Type B pancreatic cell (in vitro differentiated cells): ENCODE measurements at regions not wholly inside any gene's neighbourhood (a gene's known extent, or its start where the extent isn't known, plus 50 kb on each side); places are given as distances from the start of the nearest gene placed in this dataset.

ENCODE experiments used
- DNase-seq: peaks from one replicate; pipeline ENCODE4 v3.0.0; 2021; ENCODE audit warnings: mixed read lengths; ENCODE audit not compliant: unreplicated experiment; ENCODE audit errors: extremely low spot score
- H3K27ac Mint-ChIP-seq: 2 replicates; pipeline ENCODE4 v1.8.0; 2021; ENCODE audit warnings: mild to moderate bottlenecking, mixed read lengths
- H3K27me3 Mint-ChIP-seq: 2 replicates; pipeline ENCODE4 v1.8.0; 2021; ENCODE audit warnings: mixed read lengths
- H3K36me3 Mint-ChIP-seq: 2 replicates; pipeline ENCODE4 v1.8.0; 2021; ENCODE audit warnings: mixed read lengths
- H3K4me1 Mint-ChIP-seq: one replicate; pipeline ENCODE4 v1.8.0; 2021; ENCODE audit warnings: mixed read lengths; ENCODE audit not compliant: unreplicated experiment
- H3K4me3 Mint-ChIP-seq: 2 replicates; pipeline ENCODE4 v1.8.0; 2021; ENCODE audit warnings: mild to moderate bottlenecking, mixed read lengths
- H3K9me3 Mint-ChIP-seq: 2 replicates; pipeline ENCODE4 v1.8.0; 2021; ENCODE audit warnings: mixed read lengths
- TF ChIP-seq, protein P1 (sequence below): fragments of 200-600 bp; sonication (generic); conservative IDR thresholded peaks from 2 replicates; pipeline ENCODE4 v1.5.0; 2021; ENCODE audit warnings: antibody characterized with exemption, mild to moderate bottlenecking

DNA sequence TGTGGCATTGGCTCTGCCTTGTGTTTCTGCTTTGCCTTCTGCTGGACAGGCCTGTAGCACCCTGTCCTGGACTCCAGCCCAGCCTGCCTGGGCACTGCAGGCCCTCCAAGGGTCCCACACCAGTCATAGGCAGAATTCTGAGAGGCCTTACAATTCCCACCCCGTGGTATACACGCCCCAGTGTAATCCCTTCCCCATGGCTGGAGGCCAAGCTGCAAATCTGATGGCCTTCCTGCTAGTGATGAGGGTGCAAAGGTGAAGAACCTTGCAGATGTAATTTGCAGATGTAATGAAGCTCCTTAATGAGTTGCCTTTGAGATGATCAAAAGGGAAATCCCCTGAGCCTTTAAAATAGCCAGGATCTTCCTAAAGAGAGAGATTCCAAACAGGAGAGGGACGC lies 325.1 kb upstream of the ZNF32 start:
- no peak for DNase-seq
- TF ChIP-seq, protein P1, sequence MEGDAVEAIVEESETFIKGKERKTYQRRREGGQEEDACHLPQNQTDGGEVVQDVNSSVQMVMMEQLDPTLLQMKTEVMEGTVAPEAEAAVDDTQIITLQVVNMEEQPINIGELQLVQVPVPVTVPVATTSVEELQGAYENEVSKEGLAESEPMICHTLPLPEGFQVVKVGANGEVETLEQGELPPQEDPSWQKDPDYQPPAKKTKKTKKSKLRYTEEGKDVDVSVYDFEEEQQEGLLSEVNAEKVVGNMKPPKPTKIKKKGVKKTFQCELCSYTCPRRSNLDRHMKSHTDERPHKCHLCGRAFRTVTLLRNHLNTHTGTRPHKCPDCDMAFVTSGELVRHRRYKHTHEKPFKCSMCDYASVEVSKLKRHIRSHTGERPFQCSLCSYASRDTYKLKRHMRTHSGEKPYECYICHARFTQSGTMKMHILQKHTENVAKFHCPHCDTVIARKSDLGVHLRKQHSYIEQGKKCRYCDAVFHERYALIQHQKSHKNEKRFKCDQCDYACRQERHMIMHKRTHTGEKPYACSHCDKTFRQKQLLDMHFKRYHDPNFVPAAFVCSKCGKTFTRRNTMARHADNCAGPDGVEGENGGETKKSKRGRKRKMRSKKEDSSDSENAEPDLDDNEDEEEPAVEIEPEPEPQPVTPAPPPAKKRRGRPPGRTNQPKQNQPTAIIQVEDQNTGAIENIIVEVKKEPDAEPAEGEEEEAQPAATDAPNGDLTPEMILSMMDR, result no peak
- H3K4me1 Mint-ChIP-seq, result peaks cover 3% of the 10 kb centered on the region
- peaks cover 29% of the 10 kb centered on the region for H3K27me3 Mint-ChIP-seq
- no peaks in the 10 kb centered on the region for H3K36me3 Mint-ChIP-seq
- H3K4me3 Mint-ChIP-seq, result no peak overlapping the region
- no peak overlapping the region for H3K27ac Mint-ChIP-seq
- no peaks in the 10 kb centered on the region for H3K9me3 Mint-ChIP-seq

DNA sequence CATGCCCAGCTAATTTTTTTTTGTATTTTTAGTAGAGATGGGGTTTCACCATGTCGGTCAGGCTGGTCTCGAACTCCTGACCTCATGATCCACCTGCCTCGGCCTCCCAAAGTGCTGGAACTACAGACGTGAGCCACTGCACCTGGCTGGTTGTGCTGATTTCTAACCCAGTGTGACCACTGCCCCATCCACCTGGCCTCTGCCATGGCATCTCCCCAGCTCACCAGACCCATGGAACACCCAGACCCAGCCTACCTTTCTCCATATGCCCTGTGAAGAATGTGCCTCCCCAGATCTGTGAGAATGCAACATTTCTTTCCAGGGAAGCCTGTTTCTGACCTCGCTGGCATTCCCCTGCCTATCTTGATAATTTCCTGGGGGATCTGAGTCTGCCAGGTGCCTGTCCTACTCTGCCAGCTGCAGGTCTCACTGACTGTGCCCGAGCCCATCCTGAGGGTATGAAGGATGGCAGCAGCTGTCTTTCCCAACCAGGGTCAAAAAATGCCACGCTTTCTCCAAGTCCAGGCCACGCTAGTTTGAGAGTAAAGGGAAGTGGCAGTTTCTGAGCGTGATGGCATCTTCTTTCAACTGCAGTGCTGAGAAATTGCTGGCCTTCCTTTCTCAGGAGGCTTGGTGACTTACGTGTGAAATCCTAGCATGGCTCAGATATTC lies 324.4 kb upstream of the ZNF32 start:
- no peaks in the 10 kb centered on the region for H3K36me3 Mint-ChIP-seq

GRCh38 chr10:43971981-43972380 lies 323.3 kb upstream of the ZNF32 start:
- peaks cover under 1% of the 10 kb centered on the region for H3K4me1 Mint-ChIP-seq
- peaks cover 45% of the 10 kb centered on the region for H3K27me3 Mint-ChIP-seq
- H3K36me3 Mint-ChIP-seq, result no peaks in the 10 kb centered on the region
- H3K27ac Mint-ChIP-seq, result no peak overlapping the region
- TF ChIP-seq, protein P1, result no peak
- no peak for DNase-seq
- no peaks in the 10 kb centered on the region for H3K9me3 Mint-ChIP-seq
- no peak overlapping the region for H3K4me3 Mint-ChIP-seq

More for the DNA sequence above, 324.4 kb upstream of the ZNF32 start:
- no peak overlapping the region for H3K4me3 Mint-ChIP-seq
- H3K4me1 Mint-ChIP-seq, result peaks cover 3% of the 10 kb centered on the region
- no peaks in the 10 kb centered on the region for H3K9me3 Mint-ChIP-seq
- H3K27ac Mint-ChIP-seq, result no peak overlapping the region
- no peak for DNase-seq
- peaks cover 36% of the 10 kb centered on the region for H3K27me3 Mint-ChIP-seq
- TF ChIP-seq, protein P1, result no peak

GRCh38 chr10:43971306-43971705 lies 322.6 kb upstream of the ZNF32 start:
- H3K27me3 Mint-ChIP-seq, result peaks cover 46% of the 10 kb centered on the region
- no peaks in the 10 kb centered on the region for H3K9me3 Mint-ChIP-seq
- no peak overlapping the region for H3K4me3 Mint-ChIP-seq
- TF ChIP-seq, protein P1, result no peak
- no peak overlapping the region for H3K27ac Mint-ChIP-seq
- no peaks in the 10 kb centered on the region for H3K36me3 Mint-ChIP-seq
- no peaks in the 10 kb centered on the region for H3K4me1 Mint-ChIP-seq
- DNase-seq, result no peak

DNA sequence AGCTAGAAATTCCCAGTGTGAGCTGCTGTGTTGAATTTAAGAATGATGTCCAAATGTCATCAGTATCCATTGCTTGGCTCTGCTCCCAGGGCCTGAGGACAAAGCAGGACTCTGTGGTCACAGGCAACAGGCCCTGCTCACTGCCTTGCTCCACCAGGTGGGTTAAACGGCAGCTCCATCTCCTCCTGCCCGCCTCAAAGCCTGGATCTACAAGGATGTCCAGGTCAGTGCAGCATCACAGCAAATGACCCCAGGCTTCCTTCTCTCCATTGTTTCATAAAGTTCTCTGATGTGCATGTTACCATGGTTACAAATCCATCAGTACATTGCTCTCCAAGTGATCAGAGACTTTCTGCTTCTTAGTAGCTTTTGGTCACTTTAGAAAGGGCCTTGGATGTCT lies 322.0 kb upstream of the ZNF32 start:
- no peaks in the 10 kb centered on the region for H3K9me3 Mint-ChIP-seq
- H3K4me3 Mint-ChIP-seq, result no peak overlapping the region

More for the DNA sequence above, 322.0 kb upstream of the ZNF32 start:
- H3K36me3 Mint-ChIP-seq, result no peaks in the 10 kb centered on the region
- peaks cover 52% of the 10 kb centered on the region for H3K27me3 Mint-ChIP-seq
- no peak for DNase-seq
- no peak overlapping the region for H3K27ac Mint-ChIP-seq
- TF ChIP-seq, protein P1, result no peak
- peaks cover under 1% of the 10 kb centered on the region for H3K4me1 Mint-ChIP-seq
